ENCODE measurements at regions not wholly inside any gene's neighbourhood (a gene's known extent, or its start where the extent isn't known, plus 50 kb on each side); places are given as distances from the start of the nearest gene placed in this dataset.
"Not testable (repeated sequence)": the region's sequence is repeated elsewhere in the genome, so short reads cannot be mapped to it uniquely, and the experiment has no call there.

DNA sequence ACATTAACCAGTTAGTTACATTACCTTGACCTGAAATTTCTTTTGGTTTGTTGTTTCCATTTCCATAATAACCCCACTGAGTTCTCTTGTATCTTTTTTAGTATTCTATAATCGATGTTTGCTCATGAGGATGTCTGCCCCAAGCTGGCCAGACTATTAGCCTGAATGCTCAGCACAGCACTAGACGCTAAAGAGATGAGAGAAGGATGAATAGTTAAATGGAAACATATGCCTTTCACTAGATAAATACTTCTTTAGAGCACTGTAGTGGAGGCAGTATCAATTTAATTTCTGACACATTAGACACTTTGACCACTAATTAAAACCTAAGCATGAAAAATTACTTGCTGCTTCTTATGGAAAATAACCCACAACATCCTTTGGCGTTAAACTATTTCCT is 654.9 kb upstream of the KCNMB2 start:
- no peak for DNase-seq (ENCODE audit: low read depth in 2 of 3, low spot score in 2 of 3)

DNA sequence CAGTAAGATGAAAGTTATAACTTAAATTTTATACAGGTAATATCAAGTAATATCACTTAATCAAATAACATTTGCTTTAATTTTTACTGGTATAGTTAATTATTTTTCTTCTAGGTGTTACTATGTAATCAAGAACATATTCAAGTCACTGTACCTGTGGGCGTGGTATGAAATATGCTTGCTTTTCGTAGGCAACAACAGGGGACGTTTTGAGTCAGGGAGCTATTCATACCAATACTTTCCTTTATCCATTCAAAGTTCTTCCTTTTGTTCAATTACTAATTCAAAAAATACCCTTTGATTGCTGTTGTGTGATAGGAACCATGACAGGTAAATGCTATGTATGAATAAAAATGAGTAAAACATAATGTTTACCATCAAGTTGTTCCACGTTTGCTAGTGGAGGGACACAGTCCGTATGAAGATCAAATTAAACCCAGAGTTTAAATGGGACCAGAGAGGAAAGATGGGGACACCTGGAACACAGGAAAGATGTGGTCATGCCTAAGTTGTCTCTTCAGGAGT is 654.0 kb upstream of the KCNMB2 start:
- no peak for DNase-seq (ENCODE audit: low read depth in 2 of 3, low spot score in 2 of 3)

- no peak for DNase-seq (ENCODE audit: low read depth in 2 of 3, low spot score in 2 of 3)
Measured at GRCh38 chr3:177883091-177883490, 653.1 kb upstream of the KCNMB2 start.

GRCh38 chr3:177883957-177884356 is 652.3 kb upstream of the KCNMB2 start:
- DNase-seq (ENCODE audit: low read depth in 2 of 3, low spot score in 2 of 3) = no peak

DNA sequence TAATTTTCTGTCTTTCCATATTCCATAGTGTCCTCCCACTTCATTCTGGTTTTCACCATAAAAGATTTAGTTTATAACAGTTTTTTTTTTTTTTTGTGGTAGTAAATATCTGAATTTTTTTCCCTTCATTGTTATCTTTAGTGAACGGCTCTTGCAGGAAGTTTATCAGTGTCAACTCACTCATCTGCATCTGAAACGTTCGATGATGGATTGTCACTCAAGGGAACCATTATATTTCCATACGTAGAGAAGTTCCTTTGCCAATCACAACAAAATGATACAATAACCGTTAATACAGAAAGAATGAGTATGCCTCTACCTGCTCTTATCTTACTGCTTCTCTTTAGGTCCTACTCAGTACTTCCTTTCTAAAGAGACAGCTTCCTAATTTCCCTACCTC is 651.2 kb upstream of the KCNMB2 start:
- DNase-seq (ENCODE audit: low read depth in 2 of 3, low spot score in 2 of 3) = no peak

DNA sequence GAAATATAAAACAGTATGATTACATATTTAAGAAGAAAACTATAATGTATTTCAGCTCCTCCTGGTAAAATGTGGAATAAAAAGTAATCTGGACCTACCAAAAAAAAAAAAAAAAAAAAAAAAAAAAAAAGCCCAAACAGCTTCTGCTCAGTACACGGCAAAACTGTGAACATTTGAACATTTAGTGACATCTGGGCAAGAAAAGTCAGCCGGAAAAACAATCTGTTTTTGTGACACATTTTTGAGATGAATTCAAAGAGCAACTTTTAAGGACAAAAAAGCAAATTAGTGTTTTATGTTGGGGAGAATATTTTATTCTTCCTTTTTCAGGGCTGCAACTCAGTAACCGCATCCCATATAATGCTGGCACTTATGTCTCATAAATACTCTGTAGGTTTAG is 649.7 kb upstream of the KCNMB2 start:
- no peak for DNase-seq (ENCODE audit: low read depth in 2 of 3, low spot score in 2 of 3)

- no peak for DNase-seq (ENCODE audit: low read depth in 2 of 3, low spot score in 2 of 3)
Measured at GRCh38 chr3:177887475-177887874, 648.8 kb upstream of the KCNMB2 start.

DNA sequence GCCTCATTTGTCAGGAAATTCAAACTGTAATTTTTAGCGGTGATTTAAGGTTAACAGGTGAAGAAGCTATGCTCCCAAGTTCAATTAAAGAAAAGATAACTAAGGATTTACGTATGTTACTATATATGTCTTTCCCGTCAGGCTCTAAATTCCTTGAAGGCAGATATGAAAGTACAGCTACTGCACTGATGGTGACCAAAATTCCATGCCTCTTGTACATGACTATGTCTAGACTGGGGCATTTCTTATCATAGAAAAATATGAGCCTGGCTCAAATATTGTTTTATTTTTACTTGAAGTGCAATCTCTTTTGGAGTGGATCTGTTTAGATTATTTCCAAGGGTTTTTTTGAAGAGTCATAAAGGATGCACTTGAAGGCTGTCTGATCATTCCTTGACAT is 647.1 kb upstream of the KCNMB2 start:
- no peak for DNase-seq (ENCODE audit: low read depth in 2 of 3, low spot score in 2 of 3)

- DNase-seq (ENCODE audit: low read depth in 2 of 3, low spot score in 2 of 3) = no peak
Measured at GRCh38 chr3:177889652-177890358, 646.4 kb upstream of the KCNMB2 start.

- no peak for DNase-seq (ENCODE audit: low read depth in 2 of 3, low spot score in 2 of 3)
Measured at GRCh38 chr3:177890359-177890683, 645.9 kb upstream of the KCNMB2 start.

- DNase-seq (ENCODE audit: low read depth in 2 of 3, low spot score in 2 of 3) = not testable (repeated sequence)
Measured at GRCh38 chr3:177891569-177891968, 644.7 kb upstream of the KCNMB2 start.

DNA sequence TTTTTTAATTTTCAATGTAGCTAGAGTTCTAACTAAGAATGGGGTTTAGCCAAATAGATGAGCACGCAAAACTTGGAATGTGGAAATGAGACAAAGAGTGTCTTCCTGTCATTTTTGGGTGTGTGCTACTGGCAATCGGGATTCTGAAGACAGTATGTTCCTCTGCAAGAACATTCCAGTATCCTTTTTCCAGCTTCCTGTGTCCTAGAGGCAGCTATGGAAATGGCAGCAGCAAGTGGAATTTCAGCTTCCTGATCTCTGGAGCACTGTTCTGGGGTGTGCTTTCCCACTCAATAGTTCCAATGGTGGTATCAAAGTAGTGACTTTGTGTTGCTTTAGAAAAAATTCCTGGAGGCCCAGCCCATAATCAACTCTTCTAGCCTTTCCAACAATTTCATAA is 642.9 kb upstream of the KCNMB2 start:
- DNase-seq (ENCODE audit: low read depth in 2 of 3, low spot score in 2 of 3) = no peak

DNA sequence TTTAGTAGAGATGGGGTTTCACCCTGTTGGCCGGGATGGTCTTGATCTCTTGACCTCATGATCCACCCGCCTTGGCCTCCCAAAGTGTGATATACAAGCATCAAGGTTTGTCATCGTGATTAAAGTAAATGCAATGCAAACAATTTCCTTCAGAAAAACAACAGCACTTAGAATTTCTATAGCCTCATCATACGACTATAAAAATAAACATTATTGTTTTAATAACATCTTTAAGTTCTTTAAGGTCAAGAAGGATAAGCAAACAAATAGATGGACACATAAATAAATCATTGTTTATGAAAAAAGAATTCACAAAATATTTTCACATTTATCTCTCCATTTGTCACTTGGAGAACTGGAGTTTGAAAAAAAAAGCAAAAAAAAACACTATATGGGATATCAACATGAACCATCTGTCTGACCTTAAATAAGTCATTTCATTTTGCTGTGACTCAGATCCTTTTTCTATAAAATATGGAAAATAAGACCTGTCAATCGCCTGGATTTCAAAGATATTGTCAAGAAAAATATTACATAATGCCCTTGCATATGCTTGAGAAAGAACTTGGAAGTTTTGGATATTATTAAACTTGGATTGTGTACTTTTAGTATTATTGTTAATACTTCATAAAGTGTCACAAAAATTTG is 642.0 kb upstream of the KCNMB2 start:
- no peak for DNase-seq (ENCODE audit: low read depth in 2 of 3, low spot score in 2 of 3)

DNA sequence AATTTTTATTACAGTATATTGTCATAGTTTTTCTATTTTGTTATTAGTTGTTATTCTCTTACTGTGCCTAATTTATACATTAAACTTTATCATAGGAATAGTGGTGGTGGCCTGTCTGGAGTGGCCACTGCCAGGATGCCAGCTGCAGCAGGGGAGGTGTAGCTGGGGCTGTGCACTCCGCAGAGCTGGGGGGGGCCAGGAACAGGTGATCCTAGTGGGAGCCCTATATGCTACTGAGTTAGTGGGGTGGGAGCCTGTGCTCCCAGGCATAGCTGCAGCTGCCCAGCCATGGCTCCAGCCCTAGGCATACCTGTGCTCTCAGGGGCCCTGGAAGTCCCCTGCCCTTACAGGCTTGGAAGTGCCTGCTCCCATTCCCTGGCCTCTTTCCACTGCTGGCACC is 638.1 kb upstream of the KCNMB2 start:
- no peak for DNase-seq (ENCODE audit: low read depth in 2 of 3, low spot score in 2 of 3)

- DNase-seq (ENCODE audit: low read depth in 2 of 3, low spot score in 2 of 3) = no peak
Measured at GRCh38 chr3:177899275-177900067, 636.8 kb upstream of the KCNMB2 start.

- no peak for DNase-seq (ENCODE audit: low read depth in 2 of 3, low spot score in 2 of 3)
Measured at GRCh38 chr3:177902876-177903275, 633.4 kb upstream of the KCNMB2 start.

DNA sequence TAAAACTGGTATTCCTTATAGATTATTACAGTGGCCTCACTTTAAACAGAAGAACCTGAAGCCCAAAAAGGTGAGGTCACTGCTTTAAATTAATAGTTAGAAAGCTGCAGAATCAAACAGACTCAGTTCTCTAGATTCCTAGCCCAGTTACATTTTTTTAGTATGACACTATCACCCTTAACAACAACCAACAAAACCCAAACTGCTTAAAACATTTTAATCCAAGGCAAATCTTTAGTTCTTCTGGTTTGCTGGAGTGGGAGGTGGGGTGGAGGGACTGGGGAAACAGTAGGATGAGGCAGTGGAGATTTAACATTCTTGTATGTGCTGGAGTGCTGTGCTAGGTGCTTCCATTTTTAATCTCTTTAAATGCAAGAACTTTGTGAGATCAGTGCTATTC is 631.6 kb upstream of the KCNMB2 start:
- DNase-seq (ENCODE audit: low read depth in 2 of 3, low spot score in 2 of 3) = no peak

- no peak for DNase-seq (ENCODE audit: low read depth in 2 of 3, low spot score in 2 of 3)
Measured at GRCh38 chr3:177905173-177906125, 630.8 kb upstream of the KCNMB2 start.

DNA sequence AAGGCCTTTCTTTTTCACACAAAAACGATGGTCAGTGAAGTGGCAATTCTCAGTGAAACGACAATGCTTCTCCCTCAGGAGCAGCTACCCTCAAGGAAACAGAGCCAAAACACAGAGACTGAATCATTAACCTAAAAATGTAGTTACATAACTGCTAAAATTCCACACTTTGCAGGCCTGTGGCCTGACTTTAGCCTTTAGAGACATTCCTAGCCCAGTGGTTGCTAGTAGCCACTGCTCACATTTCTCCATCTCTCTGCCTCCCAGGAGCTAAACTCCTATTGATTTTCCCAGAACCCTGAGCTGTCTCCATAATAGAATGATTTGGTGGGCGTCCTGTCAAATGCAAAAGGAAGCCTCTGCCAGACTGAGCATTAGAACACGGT is 630.1 kb upstream of the KCNMB2 start:
- DNase-seq (ENCODE audit: low read depth in 2 of 3, low spot score in 2 of 3) = no peak

DNA sequence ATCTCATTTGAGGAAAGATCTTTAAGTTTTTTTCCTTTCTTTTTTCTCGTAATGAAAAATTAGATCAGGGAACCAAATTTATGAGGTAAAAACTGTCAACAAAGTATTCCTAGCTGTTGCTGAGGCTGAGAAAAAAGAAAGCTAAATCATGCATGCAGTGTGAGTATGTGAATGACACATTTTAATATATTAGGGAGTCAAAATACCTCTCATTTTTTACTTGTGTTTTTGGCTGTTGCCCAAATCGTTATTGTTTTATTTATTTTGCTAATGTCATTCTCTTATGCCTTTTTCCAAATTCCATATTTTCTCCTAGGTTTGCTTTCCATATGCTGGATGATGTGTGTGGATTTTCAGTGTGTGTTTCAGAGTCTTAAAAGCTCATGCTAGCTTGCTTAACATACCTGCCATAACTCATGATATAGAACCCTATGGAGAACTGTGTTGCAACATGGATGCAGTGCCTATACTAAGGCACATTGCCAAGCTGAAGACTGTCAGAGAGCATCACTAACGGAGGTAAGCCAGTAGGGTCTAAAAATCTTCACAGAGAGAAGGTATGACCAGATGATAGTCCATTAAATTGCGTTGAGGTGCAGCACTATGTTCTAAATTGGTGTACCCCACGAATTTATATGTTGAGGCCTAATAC is 629.5 kb upstream of the KCNMB2 start:
- DNase-seq (ENCODE audit: low read depth in 2 of 3, low spot score in 2 of 3) = no peak

GRCh38 chr3:177909530-177909929 is 626.7 kb upstream of the KCNMB2 start:
- DNase-seq (ENCODE audit: low read depth in 2 of 3, low spot score in 2 of 3) = not testable (repeated sequence)

All from activated CD8-positive, alpha-beta memory T cell treated with anti-CD3 and anti-CD28 coated beads for 48 hours (primary cell).